Stimulated activated CD4-positive, alpha-beta T cell treated with anti-CD3 and anti-CD28 coated beads, Interleukin-15, amount 100 ng/mL, for 1 hour (primary cell): ENCODE measurements at regions not wholly inside any gene's neighbourhood (a gene's known extent, or its start where the extent isn't known, plus 50 kb on each side); places are given as distances from the start of the nearest gene placed in this dataset.

ENCODE experiments used
- DNase-seq, 2 donors: peaks; one replicate each; pipeline ENCODE4 v3.0.0-alpha.2; 2020; ENCODE audit warnings: low read depth in 1 of 2, low spot score in 1 of 2

DNA sequence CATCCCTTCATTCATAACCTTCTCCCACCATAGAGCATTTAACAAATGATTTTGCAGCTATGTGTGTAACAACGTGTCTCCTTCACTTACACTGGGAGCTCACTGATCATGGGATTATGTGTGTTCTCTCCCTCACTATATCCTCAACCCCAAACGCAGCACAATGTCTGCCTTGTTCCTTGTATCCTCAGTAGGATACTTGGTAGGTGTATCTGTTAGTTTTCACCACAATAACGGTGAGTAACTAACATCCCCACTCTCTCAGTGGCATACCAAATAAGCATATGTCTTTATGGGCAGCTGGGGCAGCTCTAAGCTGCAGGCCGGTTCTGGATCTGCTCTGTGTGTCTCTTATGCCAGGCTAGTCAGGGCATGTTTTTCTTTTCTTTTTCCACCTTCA lies 166.7 kb upstream of the PWP1 start:
- DNase-seq = no peak

- no peak for DNase-seq
These were observed 165.4 kb upstream of the PWP1 start for GRCh38 chr12:107519906-107520859.

DNA sequence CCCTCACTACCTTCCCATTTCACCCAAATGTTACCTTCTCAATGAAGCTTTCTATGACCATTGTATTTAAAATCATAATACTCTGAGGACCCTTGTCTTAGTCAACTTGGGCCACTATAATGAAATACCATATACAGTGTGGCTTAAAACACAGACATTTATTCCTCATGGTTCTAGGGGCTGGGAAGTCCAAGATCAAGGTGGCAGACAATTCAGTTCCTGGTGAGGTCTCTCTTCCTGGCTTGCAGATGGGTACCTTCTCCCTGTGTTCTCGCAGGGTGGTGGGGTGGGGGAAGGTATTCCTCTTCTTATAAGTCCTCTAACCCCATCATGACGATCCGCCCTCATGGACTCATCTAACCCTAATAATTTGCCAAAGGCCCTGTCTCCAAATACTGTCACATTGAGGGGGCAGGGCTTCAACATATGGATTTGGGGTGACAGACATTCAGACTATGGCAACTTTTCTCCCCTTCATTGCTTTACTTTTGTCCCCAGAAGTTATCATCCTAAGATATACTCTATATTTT lies 163.7 kb upstream of the PWP1 start:
- no peak for DNase-seq

- DNase-seq = no peak
These were observed 162.7 kb upstream of the PWP1 start for GRCh38 chr12:107522692-107523477.

DNA sequence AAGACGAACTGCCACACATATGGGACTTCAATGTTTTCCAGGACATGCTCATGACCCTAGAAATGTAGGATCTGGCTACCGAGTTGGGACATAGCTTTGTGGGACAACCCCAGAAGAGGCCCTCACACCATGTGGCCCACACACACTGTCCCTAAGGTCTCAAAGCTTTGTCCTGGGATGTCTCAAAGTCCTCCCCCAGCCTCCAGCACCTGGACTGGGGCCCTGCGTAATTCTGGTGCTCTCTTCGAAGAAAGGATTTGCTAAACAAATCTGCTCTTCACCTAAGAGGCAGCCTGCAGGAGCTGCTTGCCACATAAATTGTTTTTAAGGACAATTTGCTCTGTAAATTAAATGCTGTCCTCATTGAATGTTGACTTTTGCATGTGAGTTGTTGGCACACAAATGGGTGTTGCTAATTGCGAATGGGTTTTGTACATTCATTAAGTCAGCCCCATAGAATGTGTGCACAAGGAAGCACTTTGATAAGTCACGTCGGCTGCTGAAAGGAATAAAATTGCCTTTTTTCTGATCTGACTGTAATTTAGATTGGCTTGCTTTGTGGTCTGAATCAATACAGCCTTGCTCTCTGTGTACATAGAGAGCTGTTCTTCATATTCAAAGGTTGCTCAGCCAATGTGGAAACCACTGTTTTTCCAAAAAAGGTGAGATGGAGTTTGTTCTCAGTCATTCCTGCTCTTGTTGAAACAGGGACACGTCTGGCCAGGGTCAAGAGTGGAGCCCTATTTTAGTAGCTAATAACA lies 161.6 kb upstream of the PWP1 start:
- no peak for DNase-seq

GRCh38 chr12:107525063-107525718 lies 160.4 kb upstream of the PWP1 start:
- no peak for DNase-seq

- DNase-seq = no peak
These were observed 159.7 kb upstream of the PWP1 start for GRCh38 chr12:107525719-107526554.

- no peak for DNase-seq
These were observed 158.9 kb upstream of the PWP1 start for GRCh38 chr12:107526555-107527180.

DNA sequence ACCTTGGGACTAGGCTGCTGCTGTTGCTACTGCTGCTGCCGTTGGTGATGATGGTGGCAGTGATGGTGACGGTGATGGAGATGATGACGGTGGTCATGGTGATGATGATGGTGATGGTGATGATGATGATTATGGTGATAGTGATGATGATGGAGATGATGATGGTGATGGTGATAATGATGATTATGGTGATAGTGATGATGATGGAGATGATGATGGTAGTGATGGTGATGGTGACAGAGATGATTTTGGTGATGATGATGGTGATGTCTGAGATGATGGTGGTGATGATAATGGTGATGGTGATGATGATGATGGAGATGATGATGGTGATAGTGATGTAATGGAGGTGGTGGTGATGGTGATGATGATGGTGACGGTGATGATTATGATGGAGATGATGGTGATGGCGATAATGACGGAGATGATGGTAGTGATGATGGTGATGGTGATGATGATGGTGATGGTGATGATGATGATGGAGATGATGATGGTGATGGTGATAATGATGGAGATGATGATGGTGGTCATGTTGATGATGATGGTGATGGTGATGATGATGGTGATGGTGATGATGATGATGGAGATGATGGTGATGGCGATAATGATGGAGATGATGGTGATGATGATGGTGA lies 156.8 kb upstream of the PWP1 start:
- DNase-seq = no peak

- DNase-seq = no peak
These were observed 155.6 kb upstream of the PWP1 start for GRCh38 chr12:107529991-107530390.

DNA sequence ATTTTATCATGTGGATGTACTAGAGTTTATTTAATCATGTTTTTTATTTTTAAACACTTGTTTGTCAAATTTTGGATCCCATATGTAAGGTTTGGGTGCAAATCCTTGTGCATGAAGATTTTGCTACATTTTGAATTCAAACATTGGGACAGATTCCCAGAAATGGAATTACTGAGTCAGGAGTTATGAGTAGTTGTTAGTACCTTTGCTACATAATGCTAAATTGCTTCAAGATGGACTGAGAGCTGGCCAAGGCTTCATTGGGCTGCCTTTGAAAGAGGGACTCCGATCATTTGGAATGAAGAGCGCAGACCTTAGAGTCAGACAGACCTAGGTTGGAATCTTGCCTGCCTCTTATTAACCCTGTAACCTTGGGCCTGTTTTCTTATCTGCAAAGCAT lies 154.9 kb upstream of the PWP1 start:
- DNase-seq = no peak

DNA sequence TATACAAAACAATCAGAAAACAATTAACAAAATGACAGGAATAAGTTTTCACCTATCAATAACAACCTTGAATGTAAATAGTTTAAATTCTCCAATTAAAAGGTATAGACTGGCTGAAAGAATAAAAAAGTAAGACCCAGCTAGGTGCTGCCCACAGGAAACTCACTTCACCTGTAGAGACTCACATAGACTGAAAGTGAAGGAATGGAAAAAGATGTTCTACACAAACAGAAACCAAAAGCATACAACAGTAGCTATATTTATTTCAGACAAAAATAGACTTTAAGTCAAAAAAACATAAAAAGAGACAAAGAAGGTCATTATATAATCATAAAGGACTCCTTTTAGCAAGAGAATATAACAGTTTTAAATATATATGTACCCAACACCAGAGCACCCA lies 152.4 kb upstream of the PWP1 start:
- no peak for DNase-seq

DNA sequence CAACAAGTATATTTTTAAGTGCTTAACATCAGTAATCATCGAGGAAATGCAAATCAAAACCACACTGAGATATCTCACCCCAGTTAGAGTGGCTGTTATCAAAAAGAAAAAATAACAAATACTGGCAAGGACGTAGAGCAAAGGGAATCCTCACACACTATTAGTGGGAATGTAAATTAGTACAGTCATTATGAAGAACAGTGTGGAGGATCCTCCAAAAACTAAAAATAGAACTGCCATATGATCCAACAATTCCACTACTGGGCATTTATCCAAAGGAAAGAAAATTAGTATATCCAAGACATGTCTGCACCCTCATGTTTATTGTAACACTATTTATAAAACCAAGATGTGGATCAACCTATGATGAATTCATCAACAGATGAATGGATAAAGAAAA lies 149.0 kb upstream of the PWP1 start:
- no peak for DNase-seq

DNA sequence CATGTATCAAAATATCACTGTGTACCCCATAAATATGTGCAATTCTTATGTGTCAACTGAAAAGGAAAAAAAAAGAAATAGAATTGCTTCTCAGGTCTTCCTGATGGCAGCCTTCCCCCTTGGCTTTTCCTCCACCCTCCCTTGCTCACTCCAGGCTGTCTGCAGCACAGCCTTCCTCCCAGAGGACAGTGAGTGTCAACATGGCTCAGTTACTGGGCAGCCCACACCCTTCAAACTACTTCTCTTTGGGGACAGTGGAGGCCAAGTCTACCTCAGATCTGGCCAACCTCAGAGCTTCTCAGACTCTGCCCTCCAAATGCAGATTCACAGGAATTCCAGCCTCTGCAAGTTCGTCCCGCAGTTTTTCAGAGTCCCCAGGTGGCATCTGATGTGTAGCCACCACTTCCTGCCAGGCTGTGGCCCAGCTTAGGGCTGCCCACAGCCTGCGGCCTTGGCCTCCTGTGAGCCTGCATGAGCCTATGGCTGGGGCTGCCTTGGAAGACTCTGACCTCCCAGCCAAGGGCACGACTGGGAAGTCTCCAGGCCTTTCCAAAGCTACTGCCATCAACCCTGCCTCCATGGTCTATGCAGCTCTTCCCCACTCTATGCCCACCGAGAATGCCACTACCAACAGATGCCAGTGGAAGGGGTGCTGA lies 148.0 kb upstream of the PWP1 start:
- no peak for DNase-seq

DNA sequence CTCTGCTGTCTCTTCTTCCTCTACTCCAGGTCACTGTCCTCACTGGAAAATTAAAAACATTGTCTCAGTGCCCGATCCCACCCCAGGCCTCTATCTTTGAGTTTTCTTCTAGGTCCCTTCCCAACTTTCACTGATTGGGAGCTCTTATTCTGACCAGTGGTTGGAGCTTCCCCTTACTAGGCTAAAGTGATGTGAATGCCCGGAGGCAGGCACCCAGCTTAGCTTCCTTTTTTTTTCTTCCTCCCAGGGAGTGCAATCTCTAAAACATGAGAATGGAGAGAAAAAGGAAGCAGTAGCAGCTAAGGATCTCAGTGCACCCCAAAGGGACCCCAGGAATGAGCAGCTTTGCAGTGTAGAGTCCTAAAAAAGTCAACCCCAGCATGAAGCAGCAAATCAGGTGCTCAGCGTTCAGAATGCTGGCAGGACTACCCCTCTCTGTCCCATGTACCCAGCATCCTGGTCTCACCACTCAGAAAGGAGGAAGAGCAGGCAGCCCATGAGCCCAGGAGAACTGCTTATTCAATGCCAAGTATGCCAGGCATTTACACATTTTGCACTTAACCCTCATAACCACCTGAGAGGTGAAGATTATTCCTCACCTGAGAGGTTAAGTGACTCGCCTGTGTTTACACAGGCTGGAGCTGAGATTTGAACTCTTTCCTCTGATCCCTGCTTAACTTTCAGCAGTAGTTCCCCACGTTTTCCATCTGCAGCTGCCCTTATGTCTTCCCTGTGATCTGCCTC lies 146.2 kb upstream of the PWP1 start:
- no peak for DNase-seq

DNA sequence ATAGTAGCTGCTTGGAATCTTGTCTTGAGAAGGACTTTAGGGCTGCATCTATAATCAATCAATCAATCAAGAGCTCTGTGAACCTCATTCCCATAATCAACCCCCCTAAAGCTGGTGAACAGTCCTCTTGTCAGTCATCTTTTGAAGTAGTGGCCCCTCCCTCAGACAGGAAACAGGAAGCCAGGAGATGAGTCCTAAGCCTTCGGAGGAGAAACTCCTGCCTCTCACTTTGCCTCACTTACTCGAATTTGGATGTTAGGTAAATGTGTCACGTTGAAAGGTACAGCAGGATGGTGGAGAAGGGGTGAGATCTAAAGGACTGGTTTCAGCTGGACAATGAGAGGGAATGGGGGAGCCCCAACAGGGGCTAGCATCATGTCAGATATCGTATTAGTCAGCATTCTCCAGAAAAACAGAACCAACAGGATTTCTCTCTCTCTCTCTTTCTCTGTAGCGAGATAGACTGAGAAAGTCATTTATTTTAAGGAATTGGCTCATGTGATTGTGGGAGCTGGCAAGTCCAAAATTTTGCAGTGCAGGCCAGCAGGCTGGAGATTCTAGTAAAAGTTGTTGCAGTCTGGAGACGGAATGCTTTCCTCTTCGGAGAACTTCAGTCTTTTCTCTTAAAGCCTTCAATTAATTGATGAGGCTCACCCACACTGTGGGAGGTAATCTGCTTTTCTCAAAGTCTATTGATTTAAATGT lies 144.4 kb upstream of the PWP1 start:
- no peak for DNase-seq

GRCh38 chr12:107543416-107543815 lies 142.2 kb upstream of the PWP1 start:
- DNase-seq = no peak
